ENCODE measurements at regions not wholly inside any gene's neighbourhood (a gene's known extent, or its start where the extent isn't known, plus 50 kb on each side); places are given as distances from the start of the nearest gene placed in this dataset.
"Not testable (repeated sequence)": the region's sequence is repeated elsewhere in the genome, so short reads cannot be mapped to it uniquely, and the experiment has no call there.

- no peak for DNase-seq (ENCODE audit: insufficient read length, low spot score)
- no peak for TF ChIP-seq CTCF (IDR thresholded peaks at IDR 0.05; ENCODE audit: insufficient read depth, missing control alignments)
- FAIRE-seq, result no peak
These were observed 183.4 kb upstream of the MAGI2 start for GRCh38 chr7:79636849-79637248.

- DNase-seq (ENCODE audit: insufficient read length, low spot score); FAIRE-seq: not testable (repeated sequence)
These were observed 172.5 kb upstream of the MAGI2 start for GRCh38 chr7:79625921-79626320.

- FAIRE-seq, result no peak
- TF ChIP-seq CTCF (IDR thresholded peaks at IDR 0.05; ENCODE audit: insufficient read depth, missing control alignments), result no peak
- no peak for DNase-seq (ENCODE audit: insufficient read length, low spot score)
These were observed 170.9 kb upstream of the MAGI2 start for GRCh38 chr7:79624336-79624735.

- FAIRE-seq (no peak), DNase-seq (ENCODE audit: insufficient read length, low spot score) (no peak)
- no peak for TF ChIP-seq CTCF (IDR thresholded peaks at IDR 0.05; ENCODE audit: insufficient read depth, missing control alignments)
These were observed 169.3 kb upstream of the MAGI2 start for GRCh38 chr7:79622781-79623180.

- DNase-seq (ENCODE audit: insufficient read length, low spot score) (no peak), FAIRE-seq (no peak)
- no peak for TF ChIP-seq CTCF (IDR thresholded peaks at IDR 0.05; ENCODE audit: insufficient read depth, missing control alignments)
These were observed 166.8 kb upstream of the MAGI2 start for GRCh38 chr7:79620291-79620690.

GRCh38 chr7:79619216-79619615 lies 165.7 kb upstream of the MAGI2 start:
- no peak for DNase-seq (ENCODE audit: insufficient read length, low spot score)
- no peak for TF ChIP-seq CTCF (IDR thresholded peaks at IDR 0.05; ENCODE audit: insufficient read depth, missing control alignments)
- no peak for FAIRE-seq

- FAIRE-seq, result no peak
- TF ChIP-seq CTCF (IDR thresholded peaks at IDR 0.05; ENCODE audit: insufficient read depth, missing control alignments), result no peak
These were observed 162.6 kb upstream of the MAGI2 start for GRCh38 chr7:79615871-79616640.

More at GRCh38 chr7:79615871-79616640, 162.6 kb upstream of the MAGI2 start:
- DNase-seq (ENCODE audit: insufficient read length, low spot score), result no peak
